Stimulated activated naive B cell treated with anti-CD40 and anti-IgM and Interleukin-4, amounts not matched to agents 10 μg/mL and 1 μg/mL and 100 μg/mL, for 72 hours (primary cell): ENCODE measurements at regions not wholly inside any gene's neighbourhood (a gene's known extent, or its start where the extent isn't known, plus 50 kb on each side); places are given as distances from the start of the nearest gene placed in this dataset.
"Not testable (repeated sequence)": the region's sequence is repeated elsewhere in the genome, so short reads cannot be mapped to it uniquely, and the experiment has no call there.

Experiments used
- ATAC-seq, 2 donors: fragments of 150-1000 bp; cut with Tn5 transposase; replicated peaks; 2 replicates each; pipeline ENCODE4 v1.10.0; 2021; ENCODE audit warnings: moderate library complexity in 1 of 2
- DNase-seq: peaks from one replicate; pipeline ENCODE4 v3.0.0; 2021
- H3K27ac Mint-ChIP-seq: one replicate; pipeline ENCODE4 v1.8.0; 2022; ENCODE audit warnings: mild to moderate bottlenecking, mixed read lengths
- H3K27me3 Mint-ChIP-seq, 2 donors: one replicate each; pipeline ENCODE4 v1.8.0; 2022; ENCODE audit warnings: mixed read lengths in 2 of 2
- H3K36me3 Mint-ChIP-seq, 2 donors: one replicate each; pipeline ENCODE4 v1.8.0; 2022; ENCODE audit warnings: mixed read lengths in 2 of 2, mild to moderate bottlenecking in 1 of 2
- H3K4me1 Mint-ChIP-seq, 2 donors: one replicate each; pipeline ENCODE4 v1.8.0; 2022; ENCODE audit warnings: mixed read lengths in 2 of 2, mild to moderate bottlenecking in 1 of 2
- H3K4me3 Mint-ChIP-seq, 2 donors: one replicate each; pipeline ENCODE4 v1.8.0; 2022; ENCODE audit warnings: mild to moderate bottlenecking in 2 of 2, mixed read lengths in 2 of 2, moderate library complexity in 1 of 2
- H3K9me3 Mint-ChIP-seq, 2 donors: one replicate each; pipeline ENCODE4 v1.8.0; 2022; ENCODE audit warnings: mixed read lengths in 2 of 2, mild to moderate bottlenecking in 1 of 2

DNA sequence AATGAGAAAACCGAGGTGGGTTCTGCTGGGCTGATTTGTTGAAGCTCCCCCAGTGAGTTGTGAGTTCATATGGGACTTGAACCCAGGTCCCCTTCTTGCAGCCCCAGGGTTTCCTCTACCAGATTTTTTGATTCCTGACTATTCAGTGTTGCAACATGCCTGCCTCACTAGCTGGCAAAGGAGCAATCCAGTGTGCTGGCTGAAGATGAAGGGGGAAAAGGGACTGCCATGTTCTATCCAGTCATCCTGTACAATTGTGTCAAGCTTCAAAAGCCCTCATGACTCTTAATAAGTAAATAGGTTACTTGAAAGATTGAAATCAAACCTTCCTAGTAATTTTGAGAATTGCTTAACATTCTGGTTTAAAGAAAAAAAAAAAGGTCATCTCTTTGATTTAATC lies 211.5 kb upstream of the TP63 start:
- no peak for DNase-seq

DNA sequence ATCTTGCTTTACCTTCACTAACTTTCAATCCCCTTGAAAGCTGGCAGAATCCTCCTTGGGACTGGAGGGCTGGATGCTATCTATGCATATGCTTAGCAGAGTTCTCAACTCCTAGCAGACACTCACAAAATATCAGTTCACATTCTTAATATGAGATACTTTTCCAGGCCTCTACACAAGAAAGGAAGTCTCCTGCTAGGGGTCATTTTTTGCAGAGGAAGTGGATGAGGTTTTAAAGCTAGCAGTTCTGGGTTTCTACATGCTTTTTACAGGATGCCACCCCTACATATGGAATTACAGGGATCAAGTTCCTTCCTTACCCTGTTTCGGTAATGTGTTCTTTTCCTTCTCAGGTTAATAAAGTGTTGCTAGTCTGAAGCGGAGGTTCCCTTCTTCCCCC lies 206.3 kb upstream of the TP63 start:
- Mint-ChIP-seq H3K4me1 (no peaks in the 10 kb centered on the region), H3K27ac (no peak overlapping the region), H3K9me3 (peaks cover 0 to 3% of the 10 kb centered on the region in 2 donors), H3K27me3 (no peaks in the 10 kb centered on the region), H3K4me3 (no peak overlapping the region), H3K36me3 (no peaks in the 10 kb centered on the region)
- DNase-seq: no peak
- no peak for ATAC-seq

More for the DNA sequence above, 211.5 kb upstream of the TP63 start:
- H3K9me3 Mint-ChIP-seq: no peaks in the 10 kb centered on the region
- H3K36me3 Mint-ChIP-seq: no peaks in the 10 kb centered on the region
- H3K27me3 Mint-ChIP-seq: no peaks in the 10 kb centered on the region
- ATAC-seq: no peak
- no peak overlapping the region for H3K27ac Mint-ChIP-seq
- no peaks in the 10 kb centered on the region for H3K4me1 Mint-ChIP-seq
- no peak overlapping the region for H3K4me3 Mint-ChIP-seq

DNA sequence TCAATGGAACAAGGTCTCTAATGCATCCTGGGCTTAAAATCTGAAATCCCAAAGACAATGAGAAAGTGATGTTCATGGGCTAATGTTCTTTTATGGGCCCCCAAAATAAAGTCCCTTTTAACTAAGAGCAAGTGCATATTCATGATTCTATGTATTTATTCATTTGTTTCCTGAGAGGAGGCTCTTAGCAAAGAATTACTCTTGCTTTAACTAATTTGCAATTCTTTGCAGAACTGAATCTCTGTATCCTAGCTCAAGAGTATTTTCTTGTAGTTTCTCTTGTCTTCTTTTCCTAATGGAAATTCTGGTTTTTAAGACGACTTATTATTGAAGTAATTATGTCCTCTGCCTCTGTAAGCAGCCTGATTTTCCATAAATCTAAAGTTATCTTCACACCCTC lies 202.2 kb upstream of the TP63 start:
- ATAC-seq (no peak), DNase-seq (no peak)
- H3K27me3 Mint-ChIP-seq: no peaks in the 10 kb centered on the region
- peaks cover 0 to 3% of the 10 kb centered on the region in 2 donors for H3K9me3 Mint-ChIP-seq
- H3K4me3 Mint-ChIP-seq: no peak overlapping the region
- no peak overlapping the region for H3K27ac Mint-ChIP-seq
- no peaks in the 10 kb centered on the region for H3K4me1 Mint-ChIP-seq
- no peaks in the 10 kb centered on the region for H3K36me3 Mint-ChIP-seq

DNA sequence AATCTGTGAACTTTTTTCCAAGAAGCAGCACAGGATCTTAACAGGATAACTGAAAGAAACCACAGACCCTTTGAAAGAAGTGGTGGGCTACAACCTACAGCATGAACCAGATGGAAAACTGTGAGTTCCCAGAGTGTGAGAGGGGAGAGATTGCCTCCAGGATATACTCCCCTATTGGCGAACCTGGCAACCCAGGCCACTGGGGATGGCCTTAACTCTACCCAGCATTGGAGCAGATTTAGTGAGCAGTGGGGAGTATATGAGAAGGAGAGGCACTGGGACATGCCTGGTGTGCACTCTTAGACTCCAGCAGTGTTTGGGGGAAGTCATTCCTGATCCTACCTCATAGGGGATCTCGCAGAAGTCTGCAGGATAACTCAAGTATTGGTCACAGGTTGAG lies 201.0 kb upstream of the TP63 start:
- Mint-ChIP-seq H3K27me3 (no peaks in the 10 kb centered on the region), H3K4me3 (no peak overlapping the region), H3K36me3 (no peaks in the 10 kb centered on the region), H3K4me1 (no peaks in the 10 kb centered on the region), H3K27ac (no peak overlapping the region), H3K9me3 (peaks cover 0 to 3% of the 10 kb centered on the region in 2 donors)
- ATAC-seq (no peak), DNase-seq (no peak)

DNA sequence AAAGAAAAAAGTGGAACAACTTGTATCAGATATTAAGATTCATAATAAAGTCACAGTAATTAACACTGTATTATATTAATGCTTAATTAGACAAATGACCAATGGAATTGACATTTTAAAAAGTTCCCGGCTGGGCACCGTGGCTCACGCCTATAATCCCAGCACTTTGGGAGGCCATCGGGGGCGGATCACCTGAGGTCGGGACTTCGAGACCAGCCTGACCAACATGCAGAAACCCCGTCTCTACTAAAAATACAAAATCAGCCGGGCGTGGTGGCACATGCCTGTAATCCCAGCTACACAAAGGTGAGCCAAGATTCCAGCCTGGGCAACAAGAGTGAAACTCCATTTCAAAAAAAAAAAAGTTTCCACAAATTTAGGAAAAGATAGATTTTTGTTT lies 188.9 kb upstream of the TP63 start:
- H3K36me3 Mint-ChIP-seq, H3K4me3 Mint-ChIP-seq, H3K27me3 Mint-ChIP-seq, H3K4me1 Mint-ChIP-seq, H3K9me3 Mint-ChIP-seq, DNase-seq, H3K27ac Mint-ChIP-seq, ATAC-seq: not testable (repeated sequence)

DNA sequence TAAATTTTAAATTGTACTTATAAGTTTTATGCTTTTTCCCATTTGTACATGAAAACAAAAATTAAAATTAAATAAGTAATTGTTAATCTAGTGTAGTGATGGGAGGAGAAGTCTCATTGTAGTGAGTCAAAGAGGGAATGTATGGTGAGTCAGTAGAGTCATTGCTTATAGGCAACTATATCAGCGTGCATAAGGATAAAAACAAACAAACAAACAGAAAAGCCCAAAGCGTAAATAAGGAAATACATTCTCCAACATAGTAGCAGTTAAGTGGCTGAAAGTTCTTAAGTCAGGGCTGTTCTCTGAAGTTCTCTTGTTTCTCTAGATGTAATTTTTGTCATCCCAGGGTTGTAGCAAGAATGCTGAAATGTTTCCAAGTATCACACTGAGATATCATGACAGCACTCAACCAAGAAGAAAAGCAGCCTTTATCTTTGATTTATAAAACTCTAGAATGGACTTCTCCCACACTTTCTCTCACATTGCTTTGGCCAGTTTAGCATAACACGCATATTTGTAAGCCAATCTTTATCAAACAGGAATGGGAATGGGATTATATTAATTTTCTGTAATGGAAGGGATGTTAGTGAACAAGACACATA lies 184.1 kb upstream of the TP63 start:
- H3K27me3 Mint-ChIP-seq: no peaks in the 10 kb centered on the region
- no peak for ATAC-seq
- H3K4me1 Mint-ChIP-seq: no peaks in the 10 kb centered on the region
- peaks cover 0 to 1% of the 10 kb centered on the region in 2 donors for H3K9me3 Mint-ChIP-seq
- no peak for DNase-seq
- no peaks in the 10 kb centered on the region for H3K36me3 Mint-ChIP-seq
- no peak overlapping the region for H3K27ac Mint-ChIP-seq
- H3K4me3 Mint-ChIP-seq: no peak overlapping the region

DNA sequence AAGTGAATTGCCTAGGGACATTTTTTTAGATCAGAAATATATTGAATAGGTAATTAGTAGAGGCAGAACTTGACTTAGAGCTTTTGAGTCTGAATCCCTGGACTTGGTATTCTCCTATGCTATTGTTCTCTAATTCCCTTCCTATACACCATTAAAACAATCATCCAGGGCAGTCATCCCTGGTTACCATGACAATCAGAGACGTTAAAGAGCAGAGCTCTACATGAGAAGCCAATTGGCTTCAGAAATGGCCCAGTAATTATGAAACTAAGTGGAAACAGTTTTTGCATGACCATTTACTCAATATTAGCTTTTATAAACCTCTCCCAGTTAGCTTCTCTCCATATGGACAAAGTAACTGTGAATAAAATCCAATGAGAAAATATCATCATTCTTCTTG lies 182.1 kb upstream of the TP63 start:
- no peaks in the 10 kb centered on the region for H3K4me1 Mint-ChIP-seq
- peaks cover 0 to 1% of the 10 kb centered on the region in 2 donors for H3K9me3 Mint-ChIP-seq
- no peak overlapping the region for H3K27ac Mint-ChIP-seq
- no peaks in the 10 kb centered on the region for H3K27me3 Mint-ChIP-seq
- no peaks in the 10 kb centered on the region for H3K36me3 Mint-ChIP-seq
- H3K4me3 Mint-ChIP-seq: no peak overlapping the region
- ATAC-seq: no peak
- DNase-seq: no peak

DNA sequence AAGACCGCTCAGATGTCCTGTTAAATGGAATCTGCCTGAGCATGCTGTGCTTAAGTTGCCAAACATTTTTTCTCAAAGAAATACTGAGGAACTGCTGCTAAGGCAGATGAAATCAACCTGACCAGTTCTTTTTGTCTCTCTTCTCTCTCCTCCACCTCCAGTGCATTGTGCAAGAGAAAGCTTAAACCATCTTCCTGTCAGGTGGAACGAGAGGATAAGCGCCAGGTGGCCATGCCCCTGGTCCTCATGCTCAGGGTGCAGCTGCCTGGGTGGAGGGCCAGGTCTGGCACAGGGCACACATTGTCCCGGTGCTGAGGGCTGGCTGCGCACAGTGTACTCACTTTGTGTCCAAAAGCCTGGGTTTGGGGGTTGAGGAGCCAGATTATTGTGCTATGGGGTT lies 176.2 kb upstream of the TP63 start:
- no peaks in the 10 kb centered on the region for H3K27me3 Mint-ChIP-seq
- H3K27ac Mint-ChIP-seq: no peak overlapping the region
- ATAC-seq: no peak
- H3K4me3 Mint-ChIP-seq: no peak overlapping the region
- peaks cover 4 to 5% of the 10 kb centered on the region in 2 donors for H3K9me3 Mint-ChIP-seq
- no peaks in the 10 kb centered on the region for H3K36me3 Mint-ChIP-seq
- DNase-seq: no peak
- no peaks in the 10 kb centered on the region for H3K4me1 Mint-ChIP-seq

DNA sequence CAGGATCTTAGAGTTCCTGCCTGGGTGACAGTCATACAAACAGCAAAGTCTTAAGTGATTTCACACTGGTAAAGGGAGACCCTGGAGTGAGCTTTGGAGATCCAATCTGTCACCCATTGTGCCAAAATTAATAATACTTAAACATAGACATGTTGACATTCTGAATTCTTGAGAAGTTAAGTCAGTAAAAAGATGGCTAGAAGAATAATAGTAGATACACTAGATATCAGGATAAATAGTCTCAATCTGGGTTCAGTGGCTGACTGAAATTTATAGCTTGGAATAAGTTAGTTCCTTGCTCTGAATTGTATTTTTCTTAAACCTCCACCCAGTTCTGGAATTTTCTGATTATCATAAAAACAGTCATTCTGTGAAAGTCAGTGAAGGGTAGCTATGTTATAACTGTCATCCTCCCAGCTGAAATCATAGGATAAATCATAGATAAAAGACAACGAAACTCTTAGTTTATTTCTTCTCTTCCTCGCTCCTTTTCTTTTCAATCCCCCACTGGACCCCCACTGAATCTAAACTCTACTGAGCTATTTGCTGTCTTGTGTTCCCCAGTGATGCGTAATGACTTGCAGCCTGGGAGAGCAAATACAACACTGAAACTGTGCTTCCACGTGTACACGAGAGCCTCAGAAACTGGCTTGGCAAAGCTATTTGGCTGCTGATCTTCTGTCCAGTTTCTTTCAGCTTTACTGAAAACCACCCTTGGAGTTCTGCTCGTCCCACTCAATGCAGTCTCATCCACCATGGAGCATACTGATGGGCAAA lies 175.4 kb upstream of the TP63 start:
- no peak overlapping the region for H3K27ac Mint-ChIP-seq
- ATAC-seq: no peak

DNA sequence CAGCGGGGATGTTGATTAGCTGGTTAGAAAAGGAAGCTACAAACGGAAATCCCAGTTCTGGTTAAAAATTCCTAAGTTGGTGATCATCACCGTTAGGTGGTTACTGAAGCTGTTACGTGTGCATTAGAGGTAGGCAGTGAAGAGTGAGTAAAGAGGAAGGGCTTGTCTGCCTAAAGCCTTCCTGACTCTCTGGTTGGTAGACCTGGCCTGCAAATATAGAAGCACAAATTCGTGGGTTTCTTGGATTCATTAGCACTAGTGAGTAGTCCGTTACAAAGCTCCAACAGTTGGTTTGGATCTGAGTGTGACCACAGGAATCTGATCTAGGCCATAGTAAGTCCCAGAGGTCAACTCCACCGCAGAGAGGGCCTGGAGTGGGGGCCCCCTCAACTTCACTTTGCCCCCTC lies 174.0 kb upstream of the TP63 start:
- Mint-ChIP-seq H3K27me3 (no peaks in the 10 kb centered on the region), H3K27ac (no peak overlapping the region), H3K4me3 (no peak overlapping the region), H3K36me3 (no peaks in the 10 kb centered on the region), H3K4me1 (no peaks in the 10 kb centered on the region), H3K9me3 (peaks cover 4 to 5% of the 10 kb centered on the region in 2 donors)
- ATAC-seq (no peak), DNase-seq (no peak)

More for the DNA sequence above, 175.4 kb upstream of the TP63 start:
- peaks cover 4 to 5% of the 10 kb centered on the region in 2 donors for H3K9me3 Mint-ChIP-seq
- H3K36me3 Mint-ChIP-seq: no peaks in the 10 kb centered on the region
- no peak overlapping the region for H3K4me3 Mint-ChIP-seq
- no peaks in the 10 kb centered on the region for H3K4me1 Mint-ChIP-seq
- no peak for DNase-seq
- no peaks in the 10 kb centered on the region for H3K27me3 Mint-ChIP-seq

DNA sequence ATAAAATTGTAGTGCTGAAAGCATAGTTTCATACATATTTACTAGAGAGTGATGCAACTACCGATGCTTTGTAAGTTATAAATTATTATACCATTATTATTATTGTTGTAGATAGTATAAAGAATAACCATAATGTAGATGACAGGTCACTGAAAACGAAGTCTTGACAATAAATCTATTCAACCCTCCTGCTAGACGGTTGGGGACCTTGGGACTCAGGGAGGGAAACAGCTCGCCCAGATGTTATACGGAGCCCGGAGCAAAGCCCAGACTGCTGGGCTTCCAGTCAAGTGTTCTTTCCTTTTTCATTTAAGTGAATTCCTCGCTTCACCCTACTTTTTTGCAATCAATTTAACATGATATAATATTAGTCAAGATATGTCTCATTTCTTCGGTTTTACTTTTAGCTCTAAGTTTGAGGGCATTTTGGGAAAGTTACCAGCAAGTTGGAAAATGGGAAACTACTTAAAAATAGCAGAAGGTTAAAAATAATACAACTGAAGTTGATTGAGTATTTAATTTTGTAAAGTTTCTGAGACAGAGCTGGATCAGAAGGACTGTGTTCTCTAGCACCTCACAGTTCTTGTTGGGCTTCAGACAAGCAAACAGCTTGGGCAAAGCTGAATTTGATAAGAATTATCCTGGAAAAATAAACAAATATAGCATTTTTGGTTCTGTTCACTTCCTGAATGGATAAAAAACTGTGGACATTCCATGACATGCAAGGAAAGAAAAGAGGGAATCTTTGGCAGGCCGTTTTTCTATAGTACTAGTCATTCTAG lies 173.4 kb upstream of the TP63 start:
- no peak overlapping the region for H3K27ac Mint-ChIP-seq
- no peak for ATAC-seq
- no peaks in the 10 kb centered on the region for H3K4me1 Mint-ChIP-seq
- H3K4me3 Mint-ChIP-seq: no peak overlapping the region
- H3K9me3 Mint-ChIP-seq: peaks cover 4 to 5% of the 10 kb centered on the region in 2 donors
- H3K36me3 Mint-ChIP-seq: no peaks in the 10 kb centered on the region
- no peaks in the 10 kb centered on the region for H3K27me3 Mint-ChIP-seq
- DNase-seq: no peak

DNA sequence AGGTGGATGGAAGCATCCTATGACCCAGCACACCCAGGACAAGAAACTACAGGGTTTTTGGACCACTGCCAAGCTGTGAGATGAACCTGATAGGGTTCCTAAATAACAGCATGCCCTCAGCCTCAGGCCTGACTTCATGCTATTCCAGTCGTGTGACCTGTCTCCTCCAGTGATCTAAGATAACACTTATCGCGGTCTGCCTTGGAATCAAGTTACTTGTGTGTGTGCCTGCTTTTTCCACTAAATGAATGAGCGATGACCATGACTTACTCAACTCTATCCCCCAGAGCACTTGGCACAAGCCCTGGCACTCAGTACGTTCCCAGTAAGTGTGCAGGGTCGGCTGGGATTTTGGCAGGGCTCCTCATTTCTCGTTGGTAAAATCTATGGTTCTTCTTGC lies 172.7 kb upstream of the TP63 start:
- Mint-ChIP-seq H3K27me3 (no peaks in the 10 kb centered on the region), H3K4me3 (no peak overlapping the region), H3K4me1 (no peaks in the 10 kb centered on the region), H3K36me3 (no peaks in the 10 kb centered on the region), H3K9me3 (peaks cover 4 to 5% of the 10 kb centered on the region in 2 donors), H3K27ac (no peak overlapping the region)
- ATAC-seq (no peak), DNase-seq (no peak)

DNA sequence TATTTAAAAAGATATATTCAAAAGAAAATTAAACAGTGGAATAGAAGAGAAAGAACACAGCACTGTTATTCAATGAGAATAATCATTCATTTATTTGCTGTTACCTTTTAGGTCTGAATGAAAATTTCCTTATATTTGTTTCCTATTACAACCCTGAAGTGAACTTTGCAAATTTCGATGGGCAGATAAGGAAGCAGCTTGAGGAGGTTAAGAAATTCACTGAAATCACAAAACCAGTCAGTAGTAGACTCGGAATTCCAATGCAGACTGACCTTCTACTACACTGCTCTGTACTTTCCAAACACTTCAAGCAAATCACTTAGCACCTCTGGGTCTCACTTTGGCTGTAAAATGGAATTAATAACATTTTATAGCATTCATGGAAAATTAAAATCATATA lies 172.0 kb upstream of the TP63 start:
- Mint-ChIP-seq H3K36me3 (no peaks in the 10 kb centered on the region), H3K4me1 (no peaks in the 10 kb centered on the region), H3K27me3 (no peaks in the 10 kb centered on the region), H3K9me3 (peaks cover 4 to 5% of the 10 kb centered on the region in 2 donors), H3K4me3 (no peak overlapping the region), H3K27ac (no peak overlapping the region)
- ATAC-seq (no peak), DNase-seq (no peak)

DNA sequence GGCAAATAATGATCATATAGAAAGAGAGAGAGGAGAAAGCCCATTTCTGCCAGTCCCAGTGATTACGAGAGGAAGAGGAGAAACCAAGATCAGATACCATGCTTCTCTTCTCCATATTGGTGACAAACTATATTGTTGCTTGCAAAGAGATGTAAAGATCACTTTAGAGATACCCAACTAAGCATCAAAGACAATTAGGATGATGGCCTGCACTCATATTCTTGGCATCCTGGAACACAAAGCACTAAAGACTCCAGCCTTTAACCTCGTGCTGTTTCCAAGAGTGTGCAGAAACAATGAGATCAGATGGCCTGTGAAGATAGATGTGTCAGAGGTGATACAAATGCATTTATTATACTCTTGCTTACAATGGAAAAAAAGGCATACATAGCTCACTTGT lies 170.7 kb upstream of the TP63 start:
- Mint-ChIP-seq H3K36me3 (no peaks in the 10 kb centered on the region), H3K4me1 (no peaks in the 10 kb centered on the region), H3K27me3 (no peaks in the 10 kb centered on the region), H3K9me3 (peaks cover 0 to 5% of the 10 kb centered on the region in 2 donors), H3K4me3 (no peak overlapping the region), H3K27ac (no peak overlapping the region)
- no peak for DNase-seq
- ATAC-seq: no peak

DNA sequence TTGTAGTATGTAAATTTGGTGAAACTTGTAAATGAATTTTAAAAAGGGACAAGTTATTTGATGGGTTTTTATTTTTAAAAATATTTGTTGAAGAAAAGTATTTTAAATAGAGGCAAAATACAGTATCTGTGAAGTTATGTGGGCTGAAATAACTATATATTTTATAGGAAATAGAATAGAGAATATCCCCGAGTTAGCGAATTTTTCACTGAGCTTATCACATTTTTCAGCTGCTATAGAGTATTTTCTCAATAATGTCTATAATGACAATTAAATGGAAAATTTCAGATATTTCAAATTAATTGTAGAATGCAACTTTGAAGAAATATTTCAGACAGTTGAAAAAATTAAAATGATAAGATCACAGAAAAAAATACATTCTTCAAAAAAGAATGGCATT lies 166.4 kb upstream of the TP63 start:
- Mint-ChIP-seq H3K27ac (no peak overlapping the region), H3K4me1 (no peaks in the 10 kb centered on the region), H3K9me3 (no peaks in the 10 kb centered on the region), H3K36me3 (no peaks in the 10 kb centered on the region), H3K4me3 (no peak overlapping the region), H3K27me3 (no peaks in the 10 kb centered on the region)
- ATAC-seq (no peak), DNase-seq (no peak)
